ENCODE measurements at regions not wholly inside any gene's neighbourhood (a gene's known extent, or its start where the extent isn't known, plus 50 kb on each side); places are given as distances from the start of the nearest gene placed in this dataset.

DNA sequence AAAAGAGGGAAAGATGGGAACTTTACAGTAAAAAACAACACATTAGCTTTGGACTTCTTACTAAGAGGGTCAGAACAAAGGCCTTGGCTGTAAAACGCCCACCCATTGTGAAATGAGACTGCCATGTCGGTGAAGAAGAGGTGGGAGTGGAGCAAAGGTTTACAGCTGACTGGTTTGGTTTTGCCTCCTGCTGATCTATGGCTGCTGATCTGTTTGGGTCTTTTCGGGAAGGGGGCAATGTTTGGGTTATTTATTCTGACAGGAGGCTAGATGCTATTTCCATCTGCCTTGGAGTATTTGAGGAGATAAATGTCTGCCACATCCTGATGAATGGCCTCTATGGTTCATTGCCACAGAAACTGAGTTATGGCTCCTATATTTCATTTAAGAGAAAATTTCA is 408.7 kb downstream of the TLE4 start:
- no peaks in the 10 kb centered on the region for H3K9me3 ChIP-seq (ENCODE audit: control insufficient read depth in 1 of 2, low read length in 2 of 2)

DNA sequence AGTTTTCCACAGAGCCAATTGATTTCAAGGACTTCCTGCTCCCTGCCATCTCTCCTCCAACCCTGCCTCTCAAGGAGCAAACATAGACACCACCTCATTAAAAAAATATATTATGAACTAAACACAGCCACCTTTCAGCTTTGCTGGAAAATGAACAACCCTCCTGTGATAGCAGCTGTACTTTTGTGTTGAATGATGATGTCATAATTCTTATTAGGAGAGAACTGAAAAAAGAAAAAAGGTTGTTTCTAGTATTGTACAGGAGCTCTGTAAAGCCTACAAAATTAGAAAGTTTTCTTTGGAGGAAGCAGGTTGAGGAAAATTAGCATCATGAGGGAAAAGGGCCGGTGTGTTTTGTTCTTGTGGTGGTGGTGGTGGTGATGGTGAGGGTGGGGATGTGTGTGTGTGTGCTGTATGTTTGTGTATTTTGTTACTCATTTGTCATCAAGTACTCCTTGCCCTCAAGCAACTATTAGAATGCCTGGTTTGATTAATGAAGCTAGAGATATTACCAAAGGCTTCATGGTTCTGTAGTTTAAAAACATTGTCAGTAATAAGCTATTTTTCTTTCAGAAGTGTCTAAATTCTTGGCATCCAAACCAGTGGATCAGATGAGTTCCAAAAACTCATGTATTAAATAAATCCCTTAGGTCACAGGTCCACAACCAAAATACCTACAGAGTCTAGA is 405.9 kb downstream of the TLE4 start:
- no peaks in the 10 kb centered on the region for H3K36me3 ChIP-seq (ENCODE audit: control insufficient read depth in 1 of 2, insufficient read depth in 2 of 2, low read length in 2 of 2)
- no peak overlapping the region for H3K4me3 ChIP-seq (ENCODE audit: low read depth in 1 of 2, low read length in 2 of 2)
- H3K27me3 ChIP-seq (ENCODE audit: control insufficient read depth in 1 of 2, insufficient read depth in 2 of 2, low read length in 2 of 2) = peaks cover 0 to 4% of the 10 kb centered on the region in 2 donors
- no peak overlapping the region for H3K27ac ChIP-seq (ENCODE audit: low read depth, low read length)
- no peaks in the 10 kb centered on the region for H3K9me3 ChIP-seq (ENCODE audit: control insufficient read depth in 1 of 2, low read length in 2 of 2)
- H3K9ac ChIP-seq (ENCODE audit: low read depth in 1 of 2, low read length in 2 of 2) = no peak overlapping the region
- H3K4me1 ChIP-seq (ENCODE audit: control insufficient read depth in 1 of 2, insufficient read depth in 2 of 2, low read length in 2 of 2) = peaks cover 0 to 5% of the 10 kb centered on the region in 2 donors

More for the DNA sequence above, 408.7 kb downstream of the TLE4 start:
- Histone ChIP-seq H3K4me1 (ENCODE audit: control insufficient read depth in 1 of 2, insufficient read depth in 2 of 2, low read length in 2 of 2) (no peaks in the 10 kb centered on the region), H3K27me3 (ENCODE audit: control insufficient read depth in 1 of 2, insufficient read depth in 2 of 2, low read length in 2 of 2) (peaks cover 0 to 4% of the 10 kb centered on the region in 2 donors), H3K36me3 (ENCODE audit: control insufficient read depth in 1 of 2, insufficient read depth in 2 of 2, low read length in 2 of 2) (no peaks in the 10 kb centered on the region), H3K4me3 (ENCODE audit: low read depth in 1 of 2, low read length in 2 of 2) (no peak overlapping the region), H3K9ac (ENCODE audit: low read depth in 1 of 2, low read length in 2 of 2) (no peak overlapping the region), H3K27ac (ENCODE audit: low read depth, low read length) (no peak overlapping the region)

DNA sequence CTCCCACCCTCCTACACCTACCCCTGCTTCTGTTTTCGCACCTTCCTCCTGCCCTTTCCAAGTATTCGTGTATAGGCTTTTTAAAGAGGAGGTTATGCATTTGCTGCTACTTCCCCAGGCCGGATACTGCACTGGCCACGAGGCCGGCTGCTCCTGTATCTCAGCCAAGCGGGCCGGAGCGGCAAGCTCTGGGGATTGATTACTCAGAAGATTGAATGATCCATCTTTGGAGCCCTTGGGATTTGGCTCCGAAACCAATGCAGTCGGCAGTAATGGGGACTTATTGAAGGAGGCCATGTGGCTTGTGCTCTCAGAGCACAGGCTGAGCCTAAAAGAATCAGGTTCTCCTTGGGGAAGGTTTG is 405.3 kb downstream of the TLE4 start:
- Histone ChIP-seq H3K36me3 (ENCODE audit: control insufficient read depth in 1 of 2, insufficient read depth in 2 of 2, low read length in 2 of 2) (no peaks in the 10 kb centered on the region), H3K27ac (ENCODE audit: low read depth, low read length) (no peak overlapping the region), H3K9me3 (ENCODE audit: control insufficient read depth in 1 of 2, low read length in 2 of 2) (no peaks in the 10 kb centered on the region), H3K9ac (ENCODE audit: low read depth in 1 of 2, low read length in 2 of 2) (no peak overlapping the region), H3K4me1 (ENCODE audit: control insufficient read depth in 1 of 2, insufficient read depth in 2 of 2, low read length in 2 of 2) (peaks cover 0 to 5% of the 10 kb centered on the region in 2 donors), H3K27me3 (ENCODE audit: control insufficient read depth in 1 of 2, insufficient read depth in 2 of 2, low read length in 2 of 2) (peaks cover 0 to 4% of the 10 kb centered on the region in 2 donors), H3K4me3 (ENCODE audit: low read depth in 1 of 2, low read length in 2 of 2) (no peak overlapping the region)

DNA sequence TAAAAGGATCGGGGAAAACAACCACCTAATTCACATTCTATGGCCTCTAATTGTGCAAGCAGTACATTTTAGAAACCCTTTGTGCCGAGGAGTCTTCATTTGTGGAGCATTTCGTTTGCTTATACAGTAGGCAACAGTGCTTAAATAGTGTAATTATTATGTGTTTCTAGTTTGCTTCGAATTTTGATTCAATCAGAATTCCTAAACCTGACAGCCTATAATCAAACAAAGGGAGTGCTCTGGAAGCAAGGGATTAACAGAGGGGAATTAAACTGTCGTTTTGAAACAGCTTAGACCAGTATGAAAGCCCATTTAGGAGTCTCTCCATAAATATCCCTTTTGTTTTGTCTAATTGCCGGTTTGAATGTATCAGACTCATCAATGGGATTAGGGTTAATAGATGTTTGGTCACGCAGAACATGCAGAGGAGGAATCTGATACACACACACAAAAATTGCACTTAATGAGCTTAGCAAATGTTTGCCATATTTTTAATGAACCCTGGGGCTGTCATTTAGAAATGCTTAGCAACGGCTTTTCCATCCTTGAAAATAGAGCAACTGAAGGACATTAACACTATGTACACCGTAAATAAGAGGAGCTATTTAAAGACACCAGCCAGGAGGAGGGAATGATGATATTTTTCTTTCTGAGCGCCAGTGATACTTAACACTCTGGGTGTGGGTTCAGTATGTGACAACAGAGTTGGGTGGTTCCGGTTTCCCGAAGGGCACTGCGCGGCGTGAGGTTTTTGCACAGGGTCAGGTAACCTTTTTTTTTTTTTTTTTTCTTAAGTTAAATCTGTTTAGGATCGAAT is 404.7 kb downstream of the TLE4 start:
- peaks cover 0 to 4% of the 10 kb centered on the region in 2 donors for H3K27me3 ChIP-seq (ENCODE audit: control insufficient read depth in 1 of 2, insufficient read depth in 2 of 2, low read length in 2 of 2)
- no peak overlapping the region for H3K4me3 ChIP-seq (ENCODE audit: low read depth in 1 of 2, low read length in 2 of 2)
- no peaks in the 10 kb centered on the region for H3K36me3 ChIP-seq (ENCODE audit: control insufficient read depth in 1 of 2, insufficient read depth in 2 of 2, low read length in 2 of 2)
- no peaks in the 10 kb centered on the region for H3K9me3 ChIP-seq (ENCODE audit: control insufficient read depth in 1 of 2, low read length in 2 of 2)
- H3K4me1 ChIP-seq (ENCODE audit: control insufficient read depth in 1 of 2, insufficient read depth in 2 of 2, low read length in 2 of 2) = peaks cover 0 to 5% of the 10 kb centered on the region in 2 donors
- H3K9ac ChIP-seq (ENCODE audit: low read depth in 1 of 2, low read length in 2 of 2) = no peak overlapping the region
- no peak overlapping the region for H3K27ac ChIP-seq (ENCODE audit: low read depth, low read length)

DNA sequence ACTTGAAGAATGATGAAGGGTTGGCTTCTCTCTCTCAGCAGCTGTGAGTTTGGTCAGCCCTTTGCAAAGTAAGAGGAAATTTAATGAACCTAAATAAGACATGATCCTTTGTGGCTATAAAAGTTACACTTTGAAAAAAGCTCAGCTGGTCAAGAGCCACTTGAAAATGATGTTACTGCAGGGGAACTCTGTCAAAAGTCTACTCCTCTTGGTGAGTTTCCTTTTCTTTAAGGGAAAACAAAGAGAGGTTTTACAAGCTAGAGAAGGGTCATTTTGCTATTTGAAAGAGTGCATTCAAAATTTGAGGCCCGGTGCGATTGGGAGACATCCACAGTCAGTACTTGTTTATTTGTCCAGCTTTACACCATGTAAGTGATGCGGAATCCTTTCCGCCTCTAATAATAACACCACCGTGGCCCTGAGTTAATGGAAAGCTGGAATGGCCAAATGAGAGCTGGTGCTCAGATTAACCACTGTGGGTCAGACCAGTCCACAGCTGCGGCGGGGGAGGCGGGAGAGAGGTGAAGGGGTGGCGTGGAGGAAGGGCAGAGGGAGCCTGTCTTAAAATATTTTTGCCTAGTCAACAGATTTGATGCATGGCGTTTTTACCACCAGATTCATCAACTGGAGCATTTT is 404.0 kb downstream of the TLE4 start:
- no peak overlapping the region for H3K9ac ChIP-seq (ENCODE audit: low read depth in 1 of 2, low read length in 2 of 2)
- no peak overlapping the region for H3K27ac ChIP-seq (ENCODE audit: low read depth, low read length)
- peaks cover 0 to 5% of the 10 kb centered on the region in 2 donors for H3K4me1 ChIP-seq (ENCODE audit: control insufficient read depth in 1 of 2, insufficient read depth in 2 of 2, low read length in 2 of 2)
- H3K9me3 ChIP-seq (ENCODE audit: control insufficient read depth in 1 of 2, low read length in 2 of 2) = no peaks in the 10 kb centered on the region
- peaks cover 0 to 4% of the 10 kb centered on the region in 2 donors for H3K27me3 ChIP-seq (ENCODE audit: control insufficient read depth in 1 of 2, insufficient read depth in 2 of 2, low read length in 2 of 2)
- H3K4me3 ChIP-seq (ENCODE audit: low read depth in 1 of 2, low read length in 2 of 2) = no peak overlapping the region
- no peaks in the 10 kb centered on the region for H3K36me3 ChIP-seq (ENCODE audit: control insufficient read depth in 1 of 2, insufficient read depth in 2 of 2, low read length in 2 of 2)

DNA sequence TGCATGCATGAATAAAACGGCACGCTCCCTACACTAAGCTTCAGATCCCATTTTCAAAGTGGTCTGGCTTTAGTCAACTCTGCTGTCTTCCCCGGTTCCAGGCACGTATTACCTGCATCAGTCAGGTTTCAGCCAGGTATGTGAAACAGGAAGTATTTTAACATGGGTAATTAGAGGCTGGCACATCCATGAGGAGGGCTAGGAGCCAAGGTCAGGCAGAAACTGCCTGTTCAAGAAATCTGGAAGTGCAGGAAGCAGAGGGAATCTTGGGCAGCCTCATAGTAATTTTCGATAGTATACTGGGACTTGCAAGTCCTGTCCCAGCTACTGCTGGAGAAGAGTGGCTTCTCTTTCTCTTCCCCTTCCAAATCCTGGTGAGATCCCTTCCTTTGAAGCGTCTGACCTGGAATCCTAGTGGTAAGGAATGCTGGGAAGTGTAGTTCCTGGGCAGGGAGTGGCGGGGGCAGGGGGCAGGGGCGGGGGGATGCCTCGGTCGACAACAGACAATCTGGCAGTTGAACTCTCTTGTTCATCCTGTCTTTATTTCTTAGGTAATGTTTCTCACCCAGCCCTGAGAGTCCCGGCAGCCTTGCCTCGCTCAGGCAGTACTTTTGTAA is 403.1 kb downstream of the TLE4 start:
- H3K4me3 ChIP-seq (ENCODE audit: low read depth in 1 of 2, low read length in 2 of 2) = no peak overlapping the region
- no peaks in the 10 kb centered on the region for H3K36me3 ChIP-seq (ENCODE audit: control insufficient read depth in 1 of 2, insufficient read depth in 2 of 2, low read length in 2 of 2)
- H3K4me1 ChIP-seq (ENCODE audit: control insufficient read depth in 1 of 2, insufficient read depth in 2 of 2, low read length in 2 of 2) = peaks cover 0 to 5% of the 10 kb centered on the region in 2 donors
- no peak overlapping the region for H3K27ac ChIP-seq (ENCODE audit: low read depth, low read length)
- no peaks in the 10 kb centered on the region for H3K9me3 ChIP-seq (ENCODE audit: control insufficient read depth in 1 of 2, low read length in 2 of 2)
- H3K9ac ChIP-seq (ENCODE audit: low read depth in 1 of 2, low read length in 2 of 2) = no peak overlapping the region
- H3K27me3 ChIP-seq (ENCODE audit: control insufficient read depth in 1 of 2, insufficient read depth in 2 of 2, low read length in 2 of 2) = no peaks in the 10 kb centered on the region

DNA sequence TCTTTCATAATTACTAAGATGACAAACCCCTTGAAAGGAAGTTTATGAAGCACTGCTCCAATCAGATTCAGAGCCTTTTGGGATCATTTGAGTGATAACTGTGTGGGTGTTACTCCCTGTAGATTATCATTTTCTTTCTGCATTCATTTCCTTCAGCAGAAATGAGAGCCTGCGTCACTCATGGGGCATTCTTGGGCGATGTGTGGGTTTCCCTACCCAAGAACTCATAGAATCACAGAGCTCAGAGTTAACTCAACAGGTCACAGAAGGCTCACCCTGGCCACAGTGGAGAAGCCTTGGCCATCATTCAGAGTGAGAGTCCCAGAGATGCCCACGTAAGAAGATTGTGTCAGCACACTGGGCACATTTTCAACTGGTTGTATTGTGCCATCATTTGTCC is 401.9 kb downstream of the TLE4 start:
- H3K27me3 ChIP-seq (ENCODE audit: control insufficient read depth in 1 of 2, insufficient read depth in 2 of 2, low read length in 2 of 2) = no peaks in the 10 kb centered on the region
- H3K4me3 ChIP-seq (ENCODE audit: low read depth in 1 of 2, low read length in 2 of 2) = no peak overlapping the region
- H3K36me3 ChIP-seq (ENCODE audit: control insufficient read depth in 1 of 2, insufficient read depth in 2 of 2, low read length in 2 of 2) = no peaks in the 10 kb centered on the region
- no peaks in the 10 kb centered on the region for H3K9me3 ChIP-seq (ENCODE audit: control insufficient read depth in 1 of 2, low read length in 2 of 2)
- H3K9ac ChIP-seq (ENCODE audit: low read depth in 1 of 2, low read length in 2 of 2) = no peak overlapping the region
- H3K4me1 ChIP-seq (ENCODE audit: control insufficient read depth in 1 of 2, insufficient read depth in 2 of 2, low read length in 2 of 2) = peaks cover 0 to 7% of the 10 kb centered on the region in 2 donors
- H3K27ac ChIP-seq (ENCODE audit: low read depth, low read length) = no peak overlapping the region

DNA sequence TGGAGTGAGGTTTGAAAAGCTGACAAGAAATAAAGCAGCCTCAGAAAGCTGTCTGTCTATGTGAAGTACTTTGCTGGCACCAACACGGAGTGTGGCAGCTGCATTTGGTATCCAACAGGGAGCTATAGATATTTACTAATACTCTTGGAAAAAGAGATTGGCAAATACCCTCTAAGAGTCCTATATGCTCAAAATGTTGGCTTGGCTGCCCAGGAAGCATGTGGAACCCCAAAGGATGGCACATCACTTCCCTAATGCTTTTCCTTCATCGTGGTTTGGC is 398.3 kb downstream of the TLE4 start:
- Histone ChIP-seq H3K9me3 (ENCODE audit: control insufficient read depth in 1 of 2, low read length in 2 of 2) (no peaks in the 10 kb centered on the region), H3K27me3 (ENCODE audit: control insufficient read depth in 1 of 2, insufficient read depth in 2 of 2, low read length in 2 of 2) (no peaks in the 10 kb centered on the region), H3K36me3 (ENCODE audit: control insufficient read depth in 1 of 2, insufficient read depth in 2 of 2, low read length in 2 of 2) (no peaks in the 10 kb centered on the region), H3K4me3 (ENCODE audit: low read depth in 1 of 2, low read length in 2 of 2) (no peak overlapping the region), H3K9ac (ENCODE audit: low read depth in 1 of 2, low read length in 2 of 2) (no peak overlapping the region), H3K27ac (ENCODE audit: low read depth, low read length) (no peak overlapping the region), H3K4me1 (ENCODE audit: control insufficient read depth in 1 of 2, insufficient read depth in 2 of 2, low read length in 2 of 2) (peaks cover 0 to 7% of the 10 kb centered on the region in 2 donors)

DNA sequence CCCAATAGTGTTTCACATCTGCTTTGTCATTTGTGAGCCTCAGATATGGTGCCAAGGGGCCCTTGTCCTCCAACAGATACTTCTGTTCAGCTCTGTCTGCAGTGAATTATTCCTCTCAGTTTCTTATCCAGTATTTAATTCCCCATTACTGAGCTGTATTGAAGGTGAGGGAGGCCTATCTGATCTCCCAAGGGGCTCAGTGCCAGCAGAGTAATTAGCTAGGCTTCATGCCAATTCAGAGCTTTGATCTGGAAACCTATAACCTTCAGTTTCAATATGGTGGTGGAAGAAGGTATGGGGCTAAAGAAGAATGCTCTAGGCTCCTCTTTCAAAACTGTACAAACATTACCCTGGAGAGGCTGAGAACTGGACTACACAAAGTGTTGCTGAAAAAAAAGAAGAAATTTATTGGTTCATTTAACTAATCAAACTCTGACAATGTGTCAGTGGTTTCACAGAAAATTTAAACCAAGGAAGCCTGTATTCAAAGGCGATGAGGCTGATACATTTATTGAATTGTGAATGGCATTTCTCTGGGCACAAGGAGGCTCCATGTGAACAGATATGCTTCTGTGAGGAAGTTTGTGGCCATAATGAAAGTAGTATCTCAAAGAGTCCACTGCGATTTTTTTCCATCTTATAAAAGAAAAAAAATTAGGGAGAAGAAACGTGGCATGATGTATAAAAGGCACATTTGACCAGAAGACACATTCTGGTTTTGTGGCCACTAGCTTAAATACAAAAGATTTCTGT is 397.8 kb downstream of the TLE4 start:
- Histone ChIP-seq H3K27ac (ENCODE audit: low read depth, low read length) (no peak overlapping the region), H3K9me3 (ENCODE audit: control insufficient read depth in 1 of 2, low read length in 2 of 2) (no peaks in the 10 kb centered on the region)

More for the DNA sequence above, 397.8 kb downstream of the TLE4 start:
- H3K4me3 ChIP-seq (ENCODE audit: low read depth in 1 of 2, low read length in 2 of 2) = no peak overlapping the region
- no peaks in the 10 kb centered on the region for H3K27me3 ChIP-seq (ENCODE audit: control insufficient read depth in 1 of 2, insufficient read depth in 2 of 2, low read length in 2 of 2)
- H3K4me1 ChIP-seq (ENCODE audit: control insufficient read depth in 1 of 2, insufficient read depth in 2 of 2, low read length in 2 of 2) = peaks cover 0 to 4% of the 10 kb centered on the region in 2 donors
- H3K9ac ChIP-seq (ENCODE audit: low read depth in 1 of 2, low read length in 2 of 2) = no peak overlapping the region
- H3K36me3 ChIP-seq (ENCODE audit: control insufficient read depth in 1 of 2, insufficient read depth in 2 of 2, low read length in 2 of 2) = no peaks in the 10 kb centered on the region
